ENCODE measurements at regions not wholly inside any gene's neighbourhood (a gene's known extent, or its start where the extent isn't known, plus 50 kb on each side); places are given as distances from the start of the nearest gene placed in this dataset.
"Not testable (repeated sequence)": the region's sequence is repeated elsewhere in the genome, so short reads cannot be mapped to it uniquely, and the experiment has no call there.

DNA sequence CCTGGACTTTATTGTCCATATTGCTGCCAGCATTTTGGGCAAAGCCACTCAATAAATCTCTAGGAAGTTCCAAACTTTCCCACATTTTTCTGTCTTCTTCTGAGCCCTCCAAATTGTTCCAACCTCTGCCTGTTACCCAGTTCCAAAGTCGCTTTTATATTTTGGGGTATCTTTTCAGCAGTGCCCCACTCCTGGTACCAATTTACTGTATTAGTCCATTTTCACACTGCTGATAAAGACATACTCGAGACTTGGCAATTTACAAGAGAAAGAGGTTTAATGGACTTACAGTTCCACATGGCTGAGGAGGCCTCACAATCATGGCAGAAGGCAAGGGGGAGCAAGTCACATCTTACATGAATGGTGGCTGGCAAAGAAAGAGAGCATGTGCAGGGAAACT is 53.4 kb downstream of the AHSP start:
- in situ Hi-C loops (cut with MboI; ENCODE audit: low sequenced_read_pairs) = not testable (repeated sequence)

DNA sequence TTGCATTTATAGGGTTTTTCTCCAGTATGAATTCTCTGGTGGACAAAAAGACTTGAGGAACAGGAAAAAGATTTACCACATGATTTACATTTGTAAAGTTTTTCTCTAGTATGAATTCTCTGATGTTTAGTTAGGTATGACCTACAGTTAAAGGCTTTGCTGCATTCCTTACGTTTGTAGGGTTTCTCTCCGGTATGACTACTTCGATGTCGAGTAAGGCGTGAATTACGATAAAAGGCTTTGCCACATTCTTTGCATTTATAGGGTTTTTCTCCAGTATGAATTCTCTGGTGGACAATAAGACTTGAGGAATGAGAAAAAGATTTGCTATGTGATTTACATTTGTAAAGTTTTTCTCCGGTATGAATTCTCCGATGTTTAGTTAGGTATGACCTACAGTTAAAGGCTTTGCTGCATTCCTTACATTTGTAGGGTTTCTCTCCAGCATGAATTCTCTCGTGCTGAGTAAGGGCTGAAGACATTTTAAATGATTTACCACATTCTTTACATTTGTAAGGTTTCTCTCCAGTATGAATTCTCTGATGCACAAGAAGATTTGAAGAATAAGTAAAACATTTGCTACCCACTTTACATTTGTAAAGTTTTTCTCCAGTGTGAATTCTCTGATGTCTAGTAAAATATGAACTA is 74.2 kb downstream of the AHSP start:
- in situ Hi-C loops (cut with MboI; ENCODE audit: low sequenced_read_pairs) = not testable (repeated sequence)

DNA sequence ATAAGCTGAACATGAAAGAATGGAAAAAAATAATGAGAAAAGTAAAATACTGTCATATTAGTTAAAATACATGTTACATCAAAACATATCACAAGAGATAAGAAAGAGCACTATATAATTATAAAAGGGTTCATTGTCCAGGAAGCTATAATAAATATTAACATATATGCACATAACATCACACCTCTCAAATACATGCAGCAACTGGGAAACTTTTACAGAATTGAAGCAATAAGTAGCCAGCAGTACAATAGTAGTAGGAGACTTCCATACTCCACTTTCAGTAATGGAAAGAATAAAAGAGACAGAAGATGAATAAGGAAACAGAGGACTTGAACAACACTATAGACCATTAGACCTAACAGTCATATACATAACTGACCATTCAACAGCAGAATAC is 90.4 kb downstream of the AHSP start:
- in situ Hi-C loops (cut with MboI; ENCODE audit: low sequenced_read_pairs) = no loop called here

DNA sequence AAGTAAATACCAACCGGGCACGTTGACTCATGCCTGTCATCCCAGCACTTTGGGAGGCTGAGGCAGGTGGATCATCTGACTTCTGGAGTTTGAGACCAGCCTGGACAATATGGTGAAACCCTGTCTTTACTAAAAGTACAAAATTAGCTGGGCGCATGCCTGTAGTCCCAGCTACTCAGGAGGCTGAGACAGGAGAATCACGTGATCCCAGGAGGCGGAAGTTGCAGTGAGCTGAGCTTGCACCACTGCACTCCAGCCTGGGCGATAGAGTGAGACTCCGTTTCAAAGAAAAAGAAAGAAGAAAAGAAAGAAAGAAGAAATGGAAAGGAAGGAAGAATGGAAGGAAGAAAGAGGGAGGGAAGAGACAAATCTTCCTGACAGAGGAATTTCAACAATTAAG is 108.7 kb downstream of the AHSP start:
- in situ Hi-C loops (cut with MboI; ENCODE audit: low sequenced_read_pairs) = no loop called here

DNA sequence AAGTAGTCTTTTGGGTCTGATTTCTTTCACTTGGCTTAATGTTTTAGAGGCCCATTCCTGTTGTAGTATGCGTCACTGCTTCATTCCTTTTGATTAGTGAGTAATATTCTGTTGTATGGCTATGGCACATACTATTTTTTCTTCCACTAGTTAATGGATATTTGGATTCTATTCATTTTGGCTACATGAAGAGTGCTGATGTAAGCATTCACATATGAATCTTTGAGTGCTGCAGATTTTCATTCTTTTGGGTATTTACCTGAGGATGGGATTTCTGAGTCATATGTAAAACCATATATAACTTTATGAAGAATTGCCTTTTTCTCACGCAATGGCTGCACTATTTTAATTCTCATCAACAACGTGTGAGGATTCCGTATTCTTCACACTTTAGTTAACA is 113.6 kb downstream of the AHSP start:
- in situ Hi-C loops (cut with MboI; ENCODE audit: low sequenced_read_pairs) = no loop called here

DNA sequence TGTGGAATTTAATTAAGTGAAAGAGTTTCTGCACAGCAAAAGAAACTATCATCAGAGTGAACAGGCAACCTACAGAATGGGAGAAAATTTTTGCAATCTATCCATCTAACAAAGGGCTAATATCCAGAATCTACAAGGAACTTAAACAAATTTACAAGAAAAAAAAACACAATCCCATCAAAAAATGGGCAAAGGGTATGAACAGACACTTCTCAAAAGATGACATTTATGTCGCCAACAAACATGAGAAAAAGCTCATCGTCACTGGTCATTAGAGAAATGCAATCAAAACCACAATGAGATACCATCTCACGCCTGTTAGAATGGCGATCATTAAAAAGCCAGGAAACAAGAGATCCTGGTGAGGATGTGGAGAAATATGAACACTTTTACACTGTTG is 128.0 kb downstream of the AHSP start:
- in situ Hi-C loops (cut with MboI; ENCODE audit: low sequenced_read_pairs) = not testable (repeated sequence)

DNA sequence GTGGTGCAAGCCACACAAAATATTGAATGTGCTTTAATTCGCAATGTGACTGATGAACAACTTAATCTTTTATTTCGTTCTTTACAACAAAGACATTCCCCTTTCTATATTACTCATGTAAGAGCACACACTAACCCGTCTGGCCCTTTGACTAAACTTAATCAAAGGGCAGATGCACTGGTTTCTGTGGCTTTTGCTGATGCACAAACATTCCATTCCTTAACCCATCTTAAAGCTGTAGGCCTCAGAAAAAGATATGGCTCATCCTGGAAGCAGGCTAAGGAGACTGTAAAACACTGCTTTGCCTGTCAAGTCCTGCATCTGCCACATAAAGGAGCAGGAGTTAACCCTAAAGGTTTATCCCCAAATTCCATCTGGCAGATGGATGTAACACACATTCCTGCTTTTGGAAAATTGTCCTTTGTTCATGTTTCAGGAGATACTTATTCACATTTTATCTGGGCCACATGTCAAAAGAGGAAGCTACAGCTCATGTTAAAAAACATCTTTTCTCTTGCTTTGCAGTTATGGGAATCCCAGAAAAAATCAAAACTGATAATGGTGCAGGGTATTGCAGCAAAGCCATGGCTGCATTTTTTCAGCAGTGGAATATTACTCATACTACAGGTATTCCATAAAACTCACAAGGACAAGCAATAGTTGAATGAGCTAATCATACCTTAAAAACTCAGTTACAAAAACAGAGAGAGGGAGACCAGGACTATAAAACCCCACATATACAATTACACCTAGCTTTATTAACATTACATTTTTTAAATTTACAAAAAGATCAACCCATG is 137.2 kb downstream of the AHSP start:
- in situ Hi-C loops (cut with MboI; ENCODE audit: low sequenced_read_pairs) = no loop called here

DNA sequence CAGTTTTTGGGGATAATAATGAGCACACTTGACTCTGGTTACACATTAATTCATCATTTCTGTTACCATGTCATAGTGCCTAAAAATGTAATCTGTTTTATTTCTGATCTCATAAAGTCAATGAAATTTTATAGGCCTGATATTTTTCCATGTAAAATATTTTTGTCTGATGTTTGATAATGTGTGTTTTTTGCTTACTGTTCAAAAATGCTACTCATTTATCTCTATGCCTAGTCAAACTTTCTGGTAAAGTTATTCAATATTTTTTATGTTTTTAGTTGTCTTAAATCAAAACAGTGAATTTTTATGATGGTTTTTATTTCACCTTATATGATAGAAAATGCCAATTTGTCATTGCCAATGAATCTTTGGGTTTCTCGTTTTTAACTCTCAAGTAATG is 147.0 kb downstream of the AHSP start:
- in situ Hi-C loops (cut with MboI; ENCODE audit: low sequenced_read_pairs) = no loop called here

DNA sequence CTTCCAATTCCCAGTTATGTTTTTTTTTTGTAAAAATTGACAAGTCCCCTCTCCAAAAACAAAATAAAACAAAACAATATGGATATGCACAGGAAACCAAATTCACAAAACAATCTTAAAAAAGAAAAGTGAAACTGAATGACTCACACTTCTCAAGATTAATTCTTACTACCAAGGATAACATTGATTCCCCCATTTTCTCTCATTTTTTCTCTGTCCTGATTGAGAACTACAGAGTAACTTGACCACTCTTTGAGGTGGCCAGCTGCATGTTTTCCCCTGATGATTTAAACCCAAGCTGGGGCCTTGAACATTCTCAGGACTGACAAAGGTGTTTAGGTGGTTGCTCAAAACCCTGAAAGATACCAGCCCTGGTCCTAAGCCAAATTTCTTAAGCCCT is 149.0 kb downstream of the AHSP start:
- in situ Hi-C loops (cut with MboI; ENCODE audit: low sequenced_read_pairs) = no loop called here

DNA sequence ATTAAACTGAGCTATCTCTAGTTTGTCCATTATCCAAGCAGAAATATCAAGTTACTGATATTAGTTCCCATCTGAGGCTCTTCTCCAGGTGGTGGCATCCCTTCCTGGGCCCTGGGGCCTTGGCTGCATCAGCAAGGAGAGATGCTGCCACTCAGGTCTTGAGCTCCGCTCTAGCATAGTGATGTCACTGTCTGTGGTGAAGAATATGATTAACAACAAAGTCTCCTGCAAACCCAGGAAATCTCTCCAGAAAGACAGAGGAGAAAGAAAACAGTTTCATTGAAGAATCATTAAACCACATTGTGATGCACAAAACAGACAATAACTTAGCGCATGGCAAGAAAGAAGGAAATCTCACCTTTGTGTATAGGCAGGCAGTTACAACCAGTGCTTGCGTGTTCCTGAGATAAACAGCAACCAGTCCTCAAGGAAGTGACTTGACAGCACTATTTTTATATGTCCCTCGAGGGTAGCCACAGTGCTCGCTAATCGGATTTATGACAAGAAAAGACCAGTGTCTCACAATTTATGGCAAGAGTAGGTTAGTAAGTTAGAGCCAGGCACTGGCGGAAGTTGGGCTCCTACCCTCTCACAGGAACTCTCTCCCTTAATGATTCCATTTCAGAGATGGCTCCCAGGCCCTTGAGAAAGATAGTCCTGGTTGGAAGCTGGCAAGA is 151.1 kb downstream of the AHSP start:
- in situ Hi-C loops (cut with MboI; ENCODE audit: low sequenced_read_pairs) = no loop called here

DNA sequence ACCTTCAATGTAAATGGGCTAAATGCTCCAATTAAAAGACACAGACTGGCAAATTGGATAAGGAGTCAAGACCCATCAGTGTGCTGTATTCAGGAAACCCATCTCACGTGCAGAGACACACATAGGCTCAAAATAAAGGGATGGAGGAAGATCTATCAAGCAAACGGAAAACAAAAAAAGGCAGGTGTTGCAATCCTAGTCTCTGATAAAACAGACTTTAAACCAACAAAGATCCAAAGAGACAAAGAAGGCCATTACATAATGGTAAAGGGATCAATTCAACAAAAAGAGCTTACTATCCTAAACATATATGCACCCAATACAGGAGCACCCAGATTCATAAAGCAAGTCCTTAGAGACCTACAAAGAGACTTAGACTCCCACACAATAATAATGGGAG is 161.6 kb downstream of the AHSP start:
- in situ Hi-C loops (cut with MboI; ENCODE audit: low sequenced_read_pairs) = not testable (repeated sequence)

DNA sequence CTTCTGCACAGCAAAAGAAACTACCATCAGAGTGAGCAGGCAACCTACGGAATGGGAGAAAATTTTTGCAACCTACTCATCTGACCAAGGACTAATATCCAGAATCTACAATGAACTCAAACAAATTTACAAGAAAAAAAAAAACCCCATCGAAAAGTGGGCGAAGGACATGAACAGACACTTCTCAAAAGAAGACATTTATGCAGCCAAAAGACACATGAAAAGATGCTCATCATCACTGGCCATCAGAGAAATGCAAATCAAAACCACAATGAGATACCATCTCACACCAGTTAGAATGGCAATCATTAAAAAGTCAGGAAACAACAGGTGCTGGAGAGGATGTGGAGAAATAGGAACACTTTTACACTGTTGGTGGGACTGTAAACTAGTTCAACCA is 164.6 kb downstream of the AHSP start:
- in situ Hi-C loops (cut with MboI; ENCODE audit: low sequenced_read_pairs) = not testable (repeated sequence)

DNA sequence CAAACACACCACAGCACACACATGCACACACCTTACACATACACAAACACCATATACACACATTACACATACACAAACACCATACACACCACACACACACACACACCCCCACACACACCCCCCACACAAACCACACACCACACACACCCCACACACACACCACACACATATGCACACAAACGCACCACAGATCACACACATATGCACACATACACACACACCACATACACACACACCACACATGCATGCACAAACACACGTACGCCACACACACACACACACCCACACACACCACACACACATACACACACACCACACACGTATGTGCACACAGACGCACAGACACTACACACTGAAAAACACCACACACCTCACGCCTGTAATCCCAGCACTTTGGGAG is 166.0 kb downstream of the AHSP start:
- in situ Hi-C loops (cut with MboI; ENCODE audit: low sequenced_read_pairs) = no loop called here

DNA sequence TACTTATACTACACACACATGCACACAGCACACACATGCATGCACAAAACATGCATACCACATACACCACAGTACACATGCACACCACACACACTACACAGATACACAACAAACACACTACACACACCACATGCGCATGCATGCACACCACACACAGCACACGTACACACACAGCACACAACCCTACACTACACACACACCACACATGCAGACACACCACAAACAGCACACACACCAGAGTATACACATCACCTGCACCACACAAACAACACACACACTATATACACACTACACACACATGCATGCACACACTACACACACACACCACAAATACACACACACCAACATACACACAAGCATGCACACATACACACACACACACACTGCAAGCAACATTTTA is 166.8 kb downstream of the AHSP start:
- in situ Hi-C loops (cut with MboI; ENCODE audit: low sequenced_read_pairs) = no loop called here

DNA sequence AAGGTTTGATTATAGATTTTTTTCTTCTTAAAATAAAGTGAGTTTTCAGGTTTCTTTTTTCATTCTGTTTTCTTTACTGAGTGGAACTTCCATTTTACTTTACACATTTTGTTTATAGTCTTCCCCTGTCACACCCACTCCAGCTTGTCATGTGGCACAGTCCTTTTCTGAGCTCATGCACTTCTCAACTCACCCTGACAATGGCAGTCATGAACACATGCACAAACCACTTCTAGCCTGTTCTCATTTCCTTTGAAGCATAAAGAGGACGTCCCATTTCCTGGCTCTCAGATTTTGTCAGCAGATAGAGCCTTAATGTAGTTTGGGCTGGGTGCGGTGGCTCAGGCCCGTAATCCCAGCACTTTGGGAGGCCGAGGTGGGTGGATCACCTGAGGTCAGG is 168.0 kb downstream of the AHSP start:
- in situ Hi-C loops (cut with MboI; ENCODE audit: low sequenced_read_pairs) = no loop called here

DNA sequence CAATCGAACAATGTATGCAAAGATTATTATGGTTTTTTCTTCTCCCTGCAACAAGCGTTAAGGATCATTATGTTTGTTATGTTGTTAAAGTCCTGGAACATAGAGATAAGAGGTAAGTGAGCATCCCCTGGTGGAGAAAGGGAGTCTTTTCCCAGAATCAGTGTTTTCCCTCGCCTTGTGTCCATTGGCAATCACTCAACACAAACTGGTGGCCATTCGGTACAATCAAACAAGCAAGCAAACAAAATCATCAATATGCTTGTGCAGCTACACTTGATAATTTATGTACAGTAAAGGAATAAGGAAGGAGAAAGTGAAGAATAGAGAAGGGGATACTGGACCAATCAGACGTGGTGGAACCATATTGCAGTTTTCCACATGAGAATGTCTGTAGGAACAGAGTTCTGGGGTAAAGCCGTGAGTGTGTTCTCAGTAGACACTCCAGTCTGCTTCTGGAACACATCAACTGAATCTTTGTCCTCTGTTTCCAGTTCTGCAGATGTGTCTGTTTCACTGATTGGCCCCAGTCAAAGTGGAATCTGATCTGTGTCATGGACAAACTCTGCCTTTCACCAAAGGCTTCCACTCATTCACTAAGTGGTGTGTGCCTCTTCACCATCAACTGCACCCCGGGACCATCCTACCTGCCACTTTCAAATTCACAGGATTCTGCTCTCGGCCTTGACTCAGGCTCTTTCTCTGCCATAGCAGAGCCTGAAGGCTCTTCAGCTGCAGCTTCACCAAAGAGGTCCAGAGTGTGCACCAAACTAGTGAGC is 169.5 kb downstream of the AHSP start:
- in situ Hi-C loops (cut with MboI; ENCODE audit: low sequenced_read_pairs) = no loop called here

DNA sequence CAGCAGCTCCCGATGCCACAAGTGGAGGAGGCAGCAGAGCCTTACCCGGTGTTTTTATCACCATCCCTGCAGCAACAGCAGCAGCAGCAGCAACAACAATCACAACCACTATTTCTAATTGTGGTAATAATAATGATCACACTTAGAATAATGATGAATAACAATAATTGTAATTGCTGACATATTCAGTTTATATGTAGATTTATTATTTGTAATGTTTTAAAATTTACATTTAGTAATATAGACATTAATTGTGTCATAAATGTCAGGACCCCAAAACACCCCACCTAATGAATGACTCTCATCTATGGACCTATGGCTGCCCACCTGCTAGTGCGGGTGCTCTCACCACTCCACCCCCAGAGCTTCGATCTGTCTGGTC is 170.0 kb downstream of the AHSP start:
- in situ Hi-C loops (cut with MboI; ENCODE audit: low sequenced_read_pairs) = no loop called here

DNA sequence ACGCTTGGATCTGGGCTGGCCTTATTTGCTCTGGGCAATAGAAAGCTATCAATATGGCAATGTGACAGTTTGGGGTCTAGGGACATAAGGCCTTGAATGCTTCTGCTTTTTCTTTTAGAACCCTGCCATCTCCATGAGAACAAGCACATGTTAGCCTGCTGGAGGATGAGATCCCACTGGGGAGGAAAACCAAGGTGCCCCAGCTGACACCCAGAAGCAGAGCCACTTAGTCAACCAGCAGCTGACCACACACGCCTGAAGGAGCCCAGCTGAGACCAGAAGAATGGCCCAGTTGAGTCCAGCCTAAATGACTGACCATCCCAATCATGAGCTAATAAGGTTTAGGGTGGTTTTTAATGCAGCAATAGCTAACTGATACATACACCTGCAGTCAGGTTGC is 171.2 kb downstream of the AHSP start:
- in situ Hi-C loops (cut with MboI; ENCODE audit: low sequenced_read_pairs) = no loop called here

DNA sequence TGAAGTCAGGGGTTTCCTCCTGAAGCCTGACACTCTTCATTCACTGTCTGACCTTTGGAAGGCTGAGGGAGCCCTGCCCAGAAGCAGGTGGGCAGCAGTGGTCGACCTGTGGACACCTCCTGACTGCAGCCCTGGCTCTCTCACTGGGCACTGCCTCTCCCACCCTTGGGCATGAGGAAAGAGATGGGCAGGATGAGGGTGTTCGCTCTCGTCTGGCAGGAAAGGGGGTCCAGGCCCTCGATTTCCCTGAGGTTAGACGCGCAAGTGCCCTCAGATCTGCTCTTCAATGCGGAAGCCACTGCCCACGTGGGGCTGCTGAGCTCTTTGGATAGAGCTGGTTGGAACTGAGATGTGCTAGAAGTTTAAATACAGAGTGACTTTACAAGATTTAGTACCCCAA is 171.9 kb downstream of the AHSP start:
- in situ Hi-C loops (cut with MboI; ENCODE audit: low sequenced_read_pairs) = no loop called here

DNA sequence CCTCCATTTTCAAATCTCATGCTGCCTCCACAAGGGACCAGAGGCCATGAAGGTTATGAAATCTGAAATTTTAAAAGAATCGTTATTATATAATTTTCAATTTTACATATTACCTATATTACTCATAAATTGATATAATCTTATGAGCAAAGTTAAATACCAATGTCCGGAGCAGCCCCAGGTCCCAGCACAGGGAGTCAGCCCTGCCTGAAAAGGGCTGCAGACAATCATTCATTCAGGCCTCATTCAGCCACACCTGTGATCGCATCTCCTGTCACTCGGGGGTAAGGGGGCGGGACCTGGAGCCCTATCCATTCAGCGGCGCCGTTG is 172.5 kb downstream of the AHSP start:
- in situ Hi-C loops (cut with MboI; ENCODE audit: low sequenced_read_pairs) = loop anchor here (25.0 kb wide), 1 partner anchor 738 kb away; the partner anchor contains the start of gene SETD1A

Data from HL-60/S4 treated with retinoic acid at 250 ng/mL for 4 days and 3 days (cell line).